IMR-90 (cell line): ENCODE measurements at regions not wholly inside any gene's neighbourhood (a gene's known extent, or its start where the extent isn't known, plus 50 kb on each side); places are given as distances from the start of the nearest gene placed in this dataset.

Source experiments
- CTCF ChIP-seq: conservative IDR thresholded peaks from 2 replicates; pipeline ENCODE4 v1.5.1; 2012; ENCODE audit warnings: mild to moderate bottlenecking, low read depth, low read length, improper control_type of control experiment
- FOS ChIP-seq: fragments of 150-350 bp; IDR thresholded peaks from 2 replicates; pipeline ENCODE4 v1.6.1; 2016; ENCODE audit warnings: low read depth, low read length
- MAFK ChIP-seq: IDR thresholded peaks from 2 replicates; pipeline ENCODE4 v1.6.1; 2012; ENCODE audit warnings: low read depth, low read length, improper control_type of control experiment
- POLR2A ChIP-seq: IDR thresholded peaks from 2 replicates; pipeline ENCODE4 v1.6.1; 2012; ENCODE audit warnings: mild to moderate bottlenecking, low read depth, low read length
- SMC3 ChIP-seq: fragments of 150-350 bp; IDR thresholded peaks from 2 replicates; pipeline ENCODE4 v1.6.1; 2016; ENCODE audit warnings: low read depth, mild to moderate bottlenecking, antibody characterized with exemption, low read length, moderate library complexity
- TF ChIP-seq, protein P1 (sequence below): fragments of 150-350 bp; IDR thresholded peaks from 2 replicates; pipeline ENCODE4 v1.6.1; 2017; ENCODE audit warnings: mild to moderate bottlenecking, antibody characterized with exemption, low read length, low read depth

DNA sequence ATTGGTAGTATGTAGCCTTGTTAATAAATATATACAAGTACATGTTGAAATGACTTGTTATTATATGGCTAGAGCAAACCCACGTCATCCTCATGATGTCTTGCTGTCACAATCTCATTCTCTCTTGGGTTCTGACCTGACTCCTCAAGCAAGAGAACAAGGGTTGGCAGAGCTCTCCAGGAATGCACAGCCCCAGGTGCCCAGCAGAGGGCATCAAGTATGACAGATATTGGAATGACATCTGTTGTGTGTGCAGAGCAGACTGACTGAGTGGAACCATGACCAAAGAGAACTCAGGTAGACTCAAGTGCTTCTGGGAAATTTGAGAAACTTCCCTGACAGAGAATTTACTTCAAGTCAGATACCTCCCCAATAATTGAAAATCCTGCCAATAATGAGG lies 90.6 kb downstream of the PAX1 start:
- TF ChIP-seq CTCF (no peak), FOS (no peak), POLR2A (no peak), SMC3 (no peak), MAFK (no peak)
- TF ChIP-seq, protein P1, sequence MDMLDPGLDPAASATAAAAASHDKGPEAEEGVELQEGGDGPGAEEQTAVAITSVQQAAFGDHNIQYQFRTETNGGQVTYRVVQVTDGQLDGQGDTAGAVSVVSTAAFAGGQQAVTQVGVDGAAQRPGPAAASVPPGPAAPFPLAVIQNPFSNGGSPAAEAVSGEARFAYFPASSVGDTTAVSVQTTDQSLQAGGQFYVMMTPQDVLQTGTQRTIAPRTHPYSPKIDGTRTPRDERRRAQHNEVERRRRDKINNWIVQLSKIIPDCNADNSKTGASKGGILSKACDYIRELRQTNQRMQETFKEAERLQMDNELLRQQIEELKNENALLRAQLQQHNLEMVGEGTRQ, result no peak
